ENCODE measurements at regions not wholly inside any gene's neighbourhood (a gene's known extent, or its start where the extent isn't known, plus 50 kb on each side); places are given as distances from the start of the nearest gene placed in this dataset.

- Histone ChIP-seq H3K4me3 (peak overlapping the region; percentile 63 to 88 (median 74)), H3K4me1 (peaks cover 24 to 63% (median 50%) of the 10 kb centered on the region in 6 donors), H3K9me3 (no peaks in the 10 kb centered on the region), H3K36me3 (no peaks in the 10 kb centered on the region), H3K27me3 (replicated peaks in 1 of 7) (no peaks in the 10 kb centered on the region), H3K27ac (peak overlapping the region; percentile 87 to 99 (median 99))
- TF ChIP-seq POLR2A (IDR thresholded peaks at IDR 0.05) (peak; percentile 4 to 75 (median 53)), POLR2AphosphoS5 (IDR thresholded peaks at IDR 0.05) (peak; percentile 46 to 83 (median 77)), CTCF (IDR thresholded peaks at IDR 0.05 in 8 of 11, conservative IDR thresholded peaks at IDR 0.05 in 3 of 11) (peak in 1 of 11 experiments; percentile 10)
- WGBS, 5 donors, result 0 to 1% (median 1%) methylated on average over 3 to 96 of the region's 96 CpGs
- DNase-seq, result peak; percentile 94
- intact Hi-C loops (cut with DNase I; ENCODE audit: low total_unique reads), result loop anchor here (10.0 kb wide), 2 partner anchors 84 to 214 kb away; no protein-coding TSS in a partner anchor
Observed at GRCh38 chr14:71320734-71321573, 413.7 kb downstream of the PCNX1 start.

- no peaks in the 10 kb centered on the region for H3K36me3 ChIP-seq
- H3K4me1 ChIP-seq, result peaks cover 24 to 70% (median 56%) of the 10 kb centered on the region in 6 donors
- TF ChIP-seq POLR2AphosphoS5 (IDR thresholded peaks at IDR 0.05) (no peak), POLR2A (IDR thresholded peaks at IDR 0.05) (no peak), CTCF (IDR thresholded peaks at IDR 0.05 in 8 of 11, conservative IDR thresholded peaks at IDR 0.05 in 3 of 11) (no peak)
- intact Hi-C loops (cut with DNase I; ENCODE audit: low total_unique reads), result loop anchor here (10.0 kb wide), 2 partner anchors 83 to 213 kb away; no protein-coding TSS in a partner anchor
- peak overlapping the region; percentile 63 to 88 (median 74) for H3K4me3 ChIP-seq
- H3K9me3 ChIP-seq, result no peaks in the 10 kb centered on the region
- H3K27me3 ChIP-seq (replicated peaks in 1 of 7), result no peaks in the 10 kb centered on the region
- DNase-seq, result no peak
- WGBS, 5 donors, result 4 to 5% (median 4%) methylated on average over 23 to 25 of the region's 25 CpGs
- peak overlapping the region; percentile 87 to 99 (median 99) for H3K27ac ChIP-seq
Observed at GRCh38 chr14:71321574-71322315, 414.5 kb downstream of the PCNX1 start.

- no peaks in the 10 kb centered on the region for H3K27me3 ChIP-seq (replicated peaks in 1 of 7)
- 34 to 36% (median 35%) methylated on average over 2 of the region's 2 CpGs for WGBS, 5 donors
- no peaks in the 10 kb centered on the region for H3K9me3 ChIP-seq
- intact Hi-C loops (cut with DNase I; ENCODE audit: low total_unique reads), result loop anchor here (10.0 kb wide), 2 partner anchors 82 to 212 kb away; no protein-coding TSS in a partner anchor
- H3K27ac ChIP-seq, result peak overlapping the region in 7 of 8 donors; percentile 61 to 99 (median 99)
- H3K36me3 ChIP-seq, result no peaks in the 10 kb centered on the region
- peak overlapping the region; percentile 4 to 88 (median 74) for H3K4me3 ChIP-seq
- TF ChIP-seq CTCF (IDR thresholded peaks at IDR 0.05 in 8 of 11, conservative IDR thresholded peaks at IDR 0.05 in 3 of 11) (peak in 9 of 11 experiments; percentile 31 to 73 (median 53)), POLR2AphosphoS5 (IDR thresholded peaks at IDR 0.05) (peak in 1 of 3 donors; percentile 61), POLR2A (IDR thresholded peaks at IDR 0.05) (no peak)
- no peak for DNase-seq
- H3K4me1 ChIP-seq, result peaks cover 24 to 74% (median 63%) of the 10 kb centered on the region in 6 donors
Observed at GRCh38 chr14:71322655-71323250, 415.5 kb downstream of the PCNX1 start.
